H1 (cell line): ENCODE measurements at regions not wholly inside any gene's neighbourhood (a gene's known extent, or its start where the extent isn't known, plus 50 kb on each side); places are given as distances from the start of the nearest gene placed in this dataset.

ENCODE experiments used
- CTCF ChIA-PET: fragments of 300-600 bp; sonication (Branson Sonifier 250); formaldehyde crosslinking; loops from one replicate; lab custom pipeline; 2021; ENCODE audit not compliant: partially characterized antibody; lab: Charles Lee
- POLR2A ChIA-PET: fragments of 300-600 bp; sonication (Branson Sonifier 250); formaldehyde crosslinking; loops from one replicate; lab custom pipeline; 2021; ENCODE audit warnings: inconsistent platforms; ENCODE audit not compliant: partially characterized antibody; lab: Charles Lee
- DNase-seq, 2 experiments: peaks; one replicate each; pipeline versions ENCODE4 v3.0.0 to v3.0.0-alpha.2; 2010 to 2022; ENCODE audit warnings: low spot score in 2 of 2, low read depth in 1 of 2, mixed read lengths in 1 of 2
- FAIRE-seq: peaks from 2 replicates; lab custom pipeline; 2011; peaks lifted over from hg19 to GRCh38; lab: Jason Lieb, UNC
- H2AFZ ChIP-seq: 2 replicates; pipeline ENCODE4 v1.8.1; 2012; ENCODE audit warnings: low read length, inconsistent platforms
- H2AK5ac ChIP-seq: 2 replicates; pipeline ENCODE4 v1.6.1; 2013; ENCODE audit warnings: low read depth, low read length
- H2BK120ac ChIP-seq: replicated peaks from 2 replicates; pipeline ENCODE3; 2013; ENCODE audit warnings: low read depth, low read length, inconsistent platforms
- H2BK12ac ChIP-seq: 2 replicates; pipeline ENCODE4 v1.6.1; 2013; ENCODE audit warnings: low read depth, low read length
- H2BK15ac ChIP-seq: 2 replicates; pipeline ENCODE4 v1.6.1; 2013; ENCODE audit warnings: low read length
- H2BK20ac ChIP-seq: 2 replicates; pipeline ENCODE4 v1.6.1; 2013; ENCODE audit warnings: low read length
- H2BK5ac ChIP-seq: 2 replicates; pipeline ENCODE4 v1.6.1; 2013; ENCODE audit warnings: low read depth, low read length
- H3K14ac ChIP-seq: 2 replicates; pipeline ENCODE4 v1.6.1; 2013; ENCODE audit warnings: inconsistent platforms; ENCODE audit not compliant: insufficient read length
- H3K18ac ChIP-seq: 2 replicates; pipeline ENCODE4 v1.6.1; 2013; ENCODE audit warnings: low read length; ENCODE audit errors: extremely low read depth
- H3K23ac ChIP-seq: 2 replicates; pipeline ENCODE4 v1.6.1; 2013; ENCODE audit warnings: inconsistent platforms; ENCODE audit not compliant: insufficient read length
- H3K23me2 ChIP-seq: 2 replicates; pipeline ENCODE4 v1.6.1; 2013; ENCODE audit warnings: low read depth, low read length
- H3K27ac ChIP-seq: 2 replicates; pipeline ENCODE4 v1.6.1; 2011; ENCODE audit warnings: low read depth, low read length, inconsistent platforms
- H3K27me3 ChIP-seq, 4 experiments: replicated peaks in 1 of 4; 1 replicate in 1 of 4; 2 replicates in 3 of 4; pipeline versions ENCODE4 v1.6.1 to v1.8.1; 2011 to 2013; ENCODE audit warnings: low read length in 3 of 4, mild to moderate bottlenecking in 3 of 4, inconsistent platforms in 2 of 4, mixed read lengths in 2 of 4, moderate library complexity in 1 of 4; ENCODE audit not compliant: control insufficient read depth in 3 of 4, insufficient read depth in 3 of 4; ENCODE audit errors: extremely low read depth in 1 of 4
- H3K36me3 ChIP-seq, 4 experiments: 2 replicates each; pipeline versions ENCODE4 v1.6.1 to v1.8.1; 2011 to 2013; ENCODE audit warnings: mild to moderate bottlenecking in 4 of 4, low read length in 3 of 4, moderate library complexity in 2 of 4, control low read depth in 1 of 4, inconsistent platforms in 1 of 4; ENCODE audit not compliant: insufficient read depth in 4 of 4, control insufficient read depth in 2 of 4
- H3K4ac ChIP-seq: replicated peaks from 2 replicates; pipeline ENCODE3; 2013; ENCODE audit warnings: low read length, low read depth, mixed read lengths, inconsistent platforms; ENCODE audit not compliant: insufficient read length
- H3K4me1 ChIP-seq, 4 experiments: replicated peaks in 1 of 4; 1 replicate in 1 of 4; 2 replicates in 3 of 4; pipeline versions ENCODE4 v1.6.1 to v1.8.1; 2011 to 2013; ENCODE audit warnings: low read length in 3 of 4, inconsistent platforms in 2 of 4, mixed read lengths in 1 of 4; ENCODE audit not compliant: insufficient read depth in 4 of 4, control insufficient read depth in 3 of 4
- H3K4me2 ChIP-seq, 2 experiments: 2 replicates each; pipeline versions ENCODE4 v1.6.1 to v1.8.1; 2011 to 2013; ENCODE audit warnings: low read depth in 2 of 2, low read length in 2 of 2, control low read depth in 1 of 2, inconsistent platforms in 1 of 2, mild to moderate bottlenecking in 1 of 2; ENCODE audit not compliant: insufficient read depth in 1 of 2
- H3K4me3 ChIP-seq, 4 experiments: fragments of 200-600, 300-600 bp in 1 of 4; sonication (generic), shearing (Covaris generic), sonication (Bioruptor Twin) in 1 of 4; 2 replicates each; pipeline versions ENCODE4 v1.5.1 to v1.8.1; 2011 to 2016; ENCODE audit warnings: low read length in 4 of 4, low read depth in 3 of 4, control low read depth in 2 of 4, inconsistent platforms in 2 of 4, mild to moderate bottlenecking in 2 of 4, mixed read lengths in 1 of 4, moderate library complexity in 1 of 4; ENCODE audit not compliant: insufficient read depth in 2 of 4; ENCODE audit errors: extremely low read depth in 1 of 4
- H3K56ac ChIP-seq: replicated peaks from 2 replicates; pipeline ENCODE3; 2013; ENCODE audit warnings: low read depth, mild to moderate bottlenecking, mixed read lengths, low read length, inconsistent platforms; ENCODE audit not compliant: insufficient read length
- H3K79me1 ChIP-seq: 2 replicates; pipeline ENCODE4 v1.6.1; 2013; ENCODE audit warnings: low read depth, low read length, control low read depth
- H3K79me2 ChIP-seq, 2 experiments: 2 replicates each; pipeline versions ENCODE4 v1.6.1 to v1.8.1; 2012 to 2013; ENCODE audit warnings: low read length in 2 of 2, mild to moderate bottlenecking in 2 of 2, inconsistent platforms in 1 of 2; ENCODE audit not compliant: insufficient read depth in 2 of 2, control insufficient read depth in 1 of 2
- H3K9ac ChIP-seq, 4 experiments: replicated peaks in 1 of 4; 1 replicate in 1 of 4; 2 replicates in 3 of 4; pipeline versions ENCODE4 v1.6.1 to v1.8.1; 2011 to 2013; ENCODE audit warnings: low read depth in 3 of 4, low read length in 3 of 4, control low read depth in 2 of 4, mild to moderate bottlenecking in 2 of 4, moderate library complexity in 2 of 4, inconsistent platforms in 1 of 4; ENCODE audit errors: extremely low read depth in 1 of 4
- H3K9me3 ChIP-seq, 2 experiments: 2 replicates each; pipeline versions ENCODE4 v1.6.1 to v1.8.1; 2012 to 2013; ENCODE audit warnings: mild to moderate bottlenecking in 2 of 2, moderate library complexity in 2 of 2, control low read depth in 1 of 2, inconsistent platforms in 1 of 2, low read depth in 1 of 2, low read length in 1 of 2, mixed read lengths in 1 of 2; ENCODE audit not compliant: insufficient read depth in 2 of 2
- H4K20me1 ChIP-seq, 2 experiments: replicated peaks in 1 of 2; 2 replicates each; pipeline versions ENCODE3 to v1.8.1; 2011 to 2013; ENCODE audit warnings: inconsistent platforms in 2 of 2, low read length in 2 of 2, mild to moderate bottlenecking in 1 of 2; ENCODE audit not compliant: insufficient read depth in 2 of 2, control insufficient read depth in 1 of 2
- H4K5ac ChIP-seq: 2 replicates; pipeline ENCODE4 v1.6.1; 2013; ENCODE audit warnings: low read length, low read depth, mixed read lengths, inconsistent platforms; ENCODE audit not compliant: insufficient read length
- H4K8ac ChIP-seq: 2 replicates; pipeline ENCODE4 v1.8.0; 2013; ENCODE audit warnings: mild to moderate bottlenecking, moderate library complexity, low read length, inconsistent platforms; ENCODE audit not compliant: insufficient read depth; ENCODE audit errors: extremely low read depth
- H4K91ac ChIP-seq: replicated peaks from 2 replicates; pipeline ENCODE3; 2013; ENCODE audit warnings: low read length, mixed read lengths, inconsistent platforms; ENCODE audit not compliant: insufficient read length
- EGR1 ChIP-seq: IDR thresholded peaks from 2 replicates; pipeline ENCODE4 v1.6.1; 2011; ENCODE audit warnings: low read depth, low read length, borderline replicate concordance
- RFX5 ChIP-seq: IDR thresholded peaks from 2 replicates; pipeline ENCODE4 v1.6.1; 2011; ENCODE audit warnings: low read depth, low read length, improper control_type of control experiment, borderline replicate concordance
- SIRT6 ChIP-seq: IDR thresholded peaks from one replicate; pipeline ENCODE4 v1.7.1; 2012; ENCODE audit warnings: low read length, inconsistent platforms
- SP1 ChIP-seq: IDR thresholded peaks from 2 replicates; pipeline ENCODE4 v1.6.1; 2011; ENCODE audit warnings: low read depth, low read length
- SP4 ChIP-seq: IDR thresholded peaks from 2 replicates; pipeline ENCODE4 v1.6.1; 2012; ENCODE audit warnings: low read length, inconsistent platforms
- TBP ChIP-seq: IDR thresholded peaks from 2 replicates; pipeline ENCODE4 v1.6.1; 2011; ENCODE audit warnings: low read depth, low read length, improper control_type of control experiment
- ZNF274 ChIP-seq: IDR thresholded peaks from 2 replicates; pipeline ENCODE4 v1.7.0; 2012; ENCODE audit warnings: low read length, borderline replicate concordance; ENCODE audit errors: extremely low read depth
- WGBS, 2 experiments: shearing (Covaris generic) in 1 of 2; methylation state at CpG; one replicate each; pipeline versions ENCODE4 v1.1.6 to v1.1.7; 2013 to 2015; ENCODE audit warnings: low lambda C conversion rate in 2 of 2, mixed read lengths in 2 of 2, inconsistent platforms in 1 of 2, low coverage in 1 of 2, missing lambda C conversion rate in 1 of 2; ENCODE audit not compliant: insufficient replicate concordance in 2 of 2, insufficient coverage in 1 of 2, insufficient read length in 1 of 2; ENCODE audit errors: extremely low coverage in 1 of 2, missing lambda C conversion rate in 1 of 2; 5-methylcytosine and 5-hydroxymethylcytosine counted together

DNA sequence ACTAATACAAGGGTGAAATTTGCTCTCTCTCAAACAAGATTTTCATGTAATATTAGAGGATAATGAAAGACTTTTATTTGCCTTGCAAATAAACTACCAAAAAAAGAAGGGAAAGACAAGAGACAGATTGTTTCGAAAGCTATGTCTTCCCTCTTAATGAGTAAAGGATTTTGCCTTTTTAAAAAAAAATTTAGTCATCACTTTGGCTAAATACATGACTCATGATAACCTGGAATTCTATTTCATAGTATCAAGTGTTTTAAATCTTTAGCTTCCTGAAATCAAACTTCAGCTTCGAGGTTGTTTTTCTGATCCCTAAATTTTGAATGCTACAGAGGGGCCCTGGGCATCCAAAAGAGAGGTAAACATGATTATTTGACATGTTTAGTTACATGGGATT lies 144.4 kb downstream of the CCDC59 start:
- Histone ChIP-seq H3K79me2 (no peaks in the 10 kb centered on the region; a peak in 1 of 4 replicates), H3K27me3 (no peaks in the 10 kb centered on the region), H4K5ac (no peak overlapping the region), H3K4me3 (no peak overlapping the region), H4K91ac (no peak overlapping the region), H2BK20ac (no peak overlapping the region), H3K4me2 (no peak overlapping the region), H2AK5ac (no peak overlapping the region), H2BK12ac (no peak overlapping the region), H3K23me2 (no peaks in the 10 kb centered on the region), H3K9me3 (peaks cover 19 to 22% of the 10 kb centered on the region in 2 experiments; a peak in 3 of 4 replicates), H2BK15ac (no peak overlapping the region), H3K79me1 (no peaks in the 10 kb centered on the region), H2BK120ac (no peak overlapping the region), H3K56ac (no peak overlapping the region), H3K4me1 (no peaks in the 10 kb centered on the region), H2BK5ac (no peak overlapping the region), H3K23ac (no peak overlapping the region), H3K14ac (no peak overlapping the region), H3K4ac (no peak overlapping the region), H3K9ac (no peak overlapping the region), H3K27ac (no peak overlapping the region), H4K8ac (no peak overlapping the region), H2AFZ (no peak overlapping the region), H4K20me1 (no peaks in the 10 kb centered on the region), H3K18ac (no peak overlapping the region), H3K36me3 (no peaks in the 10 kb centered on the region)
- ChIA-PET CTCF (interaction anchor here (0.6 kb wide), 1 partner anchor 1610 kb away, joined by 3 read pairs; no protein-coding TSS in a partner anchor), POLR2A (no interaction called here)
- DNase-seq (no peak), FAIRE-seq (no peak)
- WGBS, 2 experiments, result 69% methylated on average over 2 of the region's 2 CpGs; no CpG with 5 or more reads in 1 of the 2 experiments
- TF ChIP-seq TBP (no peak), RFX5 (no peak), SP4 (no peak), SP1 (no peak), SIRT6 (no peak), ZNF274 (no peak), EGR1 (no peak)
